Activated CD8-positive, alpha-beta memory T cell treated with anti-CD3 and anti-CD28 coated beads, Interleukin-2, amount 10 ng/mL, durations not matched to agents 7 days and 5 days (primary cell): ENCODE measurements at regions not wholly inside any gene's neighbourhood (a gene's known extent, or its start where the extent isn't known, plus 50 kb on each side); places are given as distances from the start of the nearest gene placed in this dataset.

Source experiments
- ATAC-seq: fragments of 150-1000 bp; cut with Tn5 transposase; one replicate; pipeline ENCODE4 v1.10.0; 2021; ENCODE audit warnings: moderate library complexity
- CTCF ChIA-PET: fragments of 350-600 bp; sonication (Branson Sonifier 250); formaldehyde crosslinking; loops from one replicate; lab custom pipeline; 2021; ENCODE audit warnings: antibody characterized with exemption; lab: Charles Lee
- DNase-seq: peaks from one replicate; pipeline ENCODE4 v3.0.0-alpha.2; 2020
- H3K27ac Mint-ChIP-seq: one replicate; pipeline ENCODE4 v1.8.0; 2021; ENCODE audit warnings: mild to moderate bottlenecking, mixed read lengths
- H3K27me3 Mint-ChIP-seq: one replicate; pipeline ENCODE4 v1.8.0; 2021; ENCODE audit warnings: mixed read lengths
- H3K36me3 Mint-ChIP-seq: one replicate; pipeline ENCODE4 v1.8.0; 2021; ENCODE audit warnings: mild to moderate bottlenecking, mixed read lengths
- H3K4me1 Mint-ChIP-seq: one replicate; pipeline ENCODE4 v1.8.0; 2021; ENCODE audit warnings: mixed read lengths
- H3K4me3 Mint-ChIP-seq: one replicate; pipeline ENCODE4 v1.8.0; 2021; ENCODE audit warnings: mild to moderate bottlenecking, moderate library complexity, mixed read lengths
- H3K9me3 Mint-ChIP-seq: one replicate; pipeline ENCODE4 v1.8.0; 2022; ENCODE audit warnings: low read depth, mixed read lengths

GRCh38 chr16:14337303-14338191, 266.4 kb downstream of the MRTFB start:
- H3K27me3 Mint-ChIP-seq, result peaks cover 6% of the 10 kb centered on the region

GRCh38 chr16:14335297-14335696, 264.2 kb downstream of the MRTFB start:
- Mint-ChIP-seq H3K27me3 (peaks cover 2% of the 10 kb centered on the region), H3K9me3 (peaks cover 2% of the 10 kb centered on the region), H3K4me1 (no peaks in the 10 kb centered on the region), H3K27ac (no peak overlapping the region), H3K36me3 (no peaks in the 10 kb centered on the region), H3K4me3 (no peak overlapping the region)
- CTCF ChIA-PET, result interaction anchor here (0.7 kb wide), 1 partner anchor 13 kb away, joined by 3 read pairs; no protein-coding TSS in a partner anchor
- DNase-seq (no peak), ATAC-seq (no peak)

More at GRCh38 chr16:14337303-14338191, 266.4 kb downstream of the MRTFB start:
- CTCF ChIA-PET, result no interaction called here
- Mint-ChIP-seq H3K9me3 (peaks cover 2% of the 10 kb centered on the region), H3K27ac (no peak overlapping the region), H3K4me3 (no peak overlapping the region), H3K36me3 (no peaks in the 10 kb centered on the region), H3K4me1 (no peaks in the 10 kb centered on the region)
- no peak for DNase-seq
- ATAC-seq, result no peak

- ATAC-seq, result no peak
- H3K36me3 Mint-ChIP-seq, result no peaks in the 10 kb centered on the region
- H3K4me3 Mint-ChIP-seq, result no peak overlapping the region
- CTCF ChIA-PET, result interaction anchor here (0.7 kb wide), 1 partner anchor 14 kb away, joined by 3 read pairs; no protein-coding TSS in a partner anchor
- DNase-seq, result no peak
- no peak overlapping the region for H3K27ac Mint-ChIP-seq
- peaks cover 3% of the 10 kb centered on the region for H3K4me1 Mint-ChIP-seq
- H3K9me3 Mint-ChIP-seq, result peaks cover 2% of the 10 kb centered on the region
- H3K27me3 Mint-ChIP-seq, result no peaks in the 10 kb centered on the region
Observed at GRCh38 chr16:14334366-14335080, 263.4 kb downstream of the MRTFB start.

GRCh38 chr16:14333361-14333760, 262.2 kb downstream of the MRTFB start:
- no peaks in the 10 kb centered on the region for H3K36me3 Mint-ChIP-seq
- H3K4me1 Mint-ChIP-seq, result peaks cover 4% of the 10 kb centered on the region
- ATAC-seq, result no peak
- H3K4me3 Mint-ChIP-seq, result no peak overlapping the region
- H3K27ac Mint-ChIP-seq, result no peak overlapping the region
- DNase-seq, result no peak
- CTCF ChIA-PET, result no interaction called here
- H3K9me3 Mint-ChIP-seq, result peaks cover 2% of the 10 kb centered on the region
- H3K27me3 Mint-ChIP-seq, result no peaks in the 10 kb centered on the region

- Mint-ChIP-seq H3K4me1 (peaks cover 4% of the 10 kb centered on the region), H3K9me3 (peaks cover 2% of the 10 kb centered on the region), H3K27me3 (peaks cover under 1% of the 10 kb centered on the region), H3K36me3 (no peaks in the 10 kb centered on the region), H3K4me3 (no peak overlapping the region), H3K27ac (no peak overlapping the region)
- CTCF ChIA-PET, result no interaction called here
- DNase-seq (no peak), ATAC-seq (no peak)
Observed at GRCh38 chr16:14331020-14331419, 259.9 kb downstream of the MRTFB start.

GRCh38 chr16:14329727-14330350, 258.7 kb downstream of the MRTFB start:
- Mint-ChIP-seq H3K27me3 (peaks cover 2% of the 10 kb centered on the region), H3K27ac (no peak overlapping the region), H3K9me3 (no peaks in the 10 kb centered on the region), H3K36me3 (no peaks in the 10 kb centered on the region), H3K4me3 (no peak overlapping the region), H3K4me1 (peaks cover 4% of the 10 kb centered on the region)
- ATAC-seq (no peak), DNase-seq (no peak)
- CTCF ChIA-PET, result no interaction called here

GRCh38 chr16:14325502-14326401, 254.6 kb downstream of the MRTFB start:
- Mint-ChIP-seq H3K9me3 (no peaks in the 10 kb centered on the region), H3K4me1 (peaks cover 4% of the 10 kb centered on the region), H3K27me3 (peaks cover 2% of the 10 kb centered on the region), H3K4me3 (no peak overlapping the region), H3K36me3 (no peaks in the 10 kb centered on the region), H3K27ac (no peak overlapping the region)
- no peak for ATAC-seq
- no peak for DNase-seq
- CTCF ChIA-PET, result interaction anchor here (0.8 kb wide), 1 partner anchor 16 kb away, joined by 3 read pairs; no protein-coding TSS in a partner anchor

- peaks cover 2% of the 10 kb centered on the region for H3K4me1 Mint-ChIP-seq
- peaks cover 2% of the 10 kb centered on the region for H3K27me3 Mint-ChIP-seq
- no peaks in the 10 kb centered on the region for H3K9me3 Mint-ChIP-seq
Observed at GRCh38 chr16:14324581-14324980, 253.5 kb downstream of the MRTFB start.

GRCh38 chr16:14322186-14322585, 251.1 kb downstream of the MRTFB start:
- DNase-seq, result no peak
- no peak overlapping the region for H3K4me3 Mint-ChIP-seq
- CTCF ChIA-PET, result no interaction called here

More at GRCh38 chr16:14324581-14324980, 253.5 kb downstream of the MRTFB start:
- no peaks in the 10 kb centered on the region for H3K36me3 Mint-ChIP-seq
- DNase-seq, result no peak
- H3K27ac Mint-ChIP-seq, result no peak overlapping the region
- CTCF ChIA-PET, result interaction anchor here (0.8 kb wide), 1 partner anchor 15 kb away, joined by 3 read pairs; no protein-coding TSS in a partner anchor
- no peak for ATAC-seq
- H3K4me3 Mint-ChIP-seq, result no peak overlapping the region

GRCh38 chr16:14321542-14321941, 250.4 kb downstream of the MRTFB start:
- H3K9me3 Mint-ChIP-seq, result no peaks in the 10 kb centered on the region
- CTCF ChIA-PET, result no interaction called here
- ATAC-seq (no peak), DNase-seq (no peak)
- no peaks in the 10 kb centered on the region for H3K36me3 Mint-ChIP-seq
- H3K4me1 Mint-ChIP-seq, result no peaks in the 10 kb centered on the region
- no peak overlapping the region for H3K27ac Mint-ChIP-seq
- H3K27me3 Mint-ChIP-seq, result peaks cover 2% of the 10 kb centered on the region
- H3K4me3 Mint-ChIP-seq, result no peak overlapping the region

More at GRCh38 chr16:14322186-14322585, 251.1 kb downstream of the MRTFB start:
- H3K27ac Mint-ChIP-seq, result no peak overlapping the region
- no peaks in the 10 kb centered on the region for H3K36me3 Mint-ChIP-seq
- H3K4me1 Mint-ChIP-seq, result no peaks in the 10 kb centered on the region
- peaks cover 2% of the 10 kb centered on the region for H3K27me3 Mint-ChIP-seq
- H3K9me3 Mint-ChIP-seq, result no peaks in the 10 kb centered on the region
- no peak for ATAC-seq

GRCh38 chr16:14320406-14320805, 249.3 kb downstream of the MRTFB start:
- no peaks in the 10 kb centered on the region for H3K36me3 Mint-ChIP-seq
- DNase-seq (no peak), ATAC-seq (no peak)
- no peaks in the 10 kb centered on the region for H3K9me3 Mint-ChIP-seq
- H3K27ac Mint-ChIP-seq, result no peak overlapping the region
- CTCF ChIA-PET, result no interaction called here
- H3K27me3 Mint-ChIP-seq, result no peaks in the 10 kb centered on the region
- H3K4me3 Mint-ChIP-seq, result no peak overlapping the region
- no peaks in the 10 kb centered on the region for H3K4me1 Mint-ChIP-seq
